GM21619 (cell line): ENCODE measurements at regions not wholly inside any gene's neighbourhood (a gene's known extent, or its start where the extent isn't known, plus 50 kb on each side); places are given as distances from the start of the nearest gene placed in this dataset.

Experiments
- ATAC-seq: cut with Tn5 transposase; IDR thresholded peaks from one replicate; pipeline ENCODE4 v1.9.1; 2021; ENCODE audit not compliant: unreplicated experiment

- no peak for ATAC-seq
Observed at GRCh38 chr10:121025731-121026130, 174.6 kb downstream of the WDR11 start.

GRCh38 chr10:121027371-121027770 lies 176.2 kb downstream of the WDR11 start:
- no peak for ATAC-seq

- ATAC-seq: no peak
Observed at GRCh38 chr10:121032460-121032859, 181.3 kb downstream of the WDR11 start.

GRCh38 chr10:121033366-121033765 lies 182.2 kb downstream of the WDR11 start:
- ATAC-seq: no peak

GRCh38 chr10:121036431-121036830 lies 185.3 kb downstream of the WDR11 start:
- ATAC-seq: no peak

GRCh38 chr10:121041499-121041898 lies 190.3 kb downstream of the WDR11 start:
- ATAC-seq: no peak

GRCh38 chr10:121041906-121042305 lies 190.7 kb downstream of the WDR11 start:
- no peak for ATAC-seq

GRCh38 chr10:121042342-121042741 lies 191.2 kb downstream of the WDR11 start:
- no peak for ATAC-seq

- ATAC-seq: no peak
Observed at GRCh38 chr10:121043124-121043849, 192.1 kb downstream of the WDR11 start.

- ATAC-seq: no peak
Observed at GRCh38 chr10:121048749-121049148, 197.6 kb downstream of the WDR11 start.

- ATAC-seq: no peak
Observed at GRCh38 chr10:121049489-121049888, 198.3 kb downstream of the WDR11 start.

- ATAC-seq: no peak
Observed at GRCh38 chr10:121049923-121050322, 198.8 kb downstream of the WDR11 start.

- ATAC-seq: no peak
Observed at GRCh38 chr10:121051171-121051570, 200.0 kb downstream of the WDR11 start.

GRCh38 chr10:121051696-121052279 lies 200.6 kb downstream of the WDR11 start:
- no peak for ATAC-seq

GRCh38 chr10:121053151-121053550 lies 202.0 kb downstream of the WDR11 start:
- ATAC-seq: no peak

- ATAC-seq: no peak
Observed at GRCh38 chr10:121054874-121055273, 203.7 kb downstream of the WDR11 start.

- ATAC-seq: no peak
Observed at GRCh38 chr10:121057269-121057668, 206.1 kb downstream of the WDR11 start.

- no peak for ATAC-seq
Observed at GRCh38 chr10:121058082-121058481, 206.9 kb downstream of the WDR11 start.

- no peak for ATAC-seq
Observed at GRCh38 chr10:121059351-121059750, 208.2 kb downstream of the WDR11 start.

- ATAC-seq: no peak
Observed at GRCh38 chr10:121062115-121062514, 211.0 kb downstream of the WDR11 start.

GRCh38 chr10:121063744-121064143 lies 212.6 kb downstream of the WDR11 start:
- no peak for ATAC-seq

GRCh38 chr10:121064491-121064890 lies 213.3 kb downstream of the WDR11 start:
- ATAC-seq: no peak

GRCh38 chr10:121065330-121065729 lies 214.2 kb downstream of the WDR11 start:
- ATAC-seq: peak; percentile 50
